ENCODE measurements at regions not wholly inside any gene's neighbourhood (a gene's known extent, or its start where the extent isn't known, plus 50 kb on each side); places are given as distances from the start of the nearest gene placed in this dataset.
"Not testable (repeated sequence)": the region's sequence is repeated elsewhere in the genome, so short reads cannot be mapped to it uniquely, and the experiment has no call there.

DNA sequence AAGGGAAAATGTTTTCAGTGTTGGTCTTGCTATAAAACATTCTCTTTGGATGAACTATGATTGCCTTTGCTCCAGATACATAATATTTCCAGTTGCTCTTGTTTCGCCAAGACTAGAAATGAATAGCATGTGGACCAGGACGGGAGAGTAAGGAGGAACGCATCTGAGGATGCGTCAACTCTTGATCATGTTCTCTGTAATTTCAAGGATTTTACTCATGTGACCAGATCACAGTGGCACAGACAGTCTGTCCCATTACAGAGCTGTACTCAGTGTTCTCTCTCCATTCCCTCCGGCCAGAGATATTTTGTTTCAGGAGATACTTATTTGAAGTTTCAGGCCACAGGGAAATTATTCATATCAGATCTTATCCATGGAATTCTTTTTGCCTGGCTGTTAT lies 266.6 kb downstream of the MID1IP1 start:
- no peak for DNase-seq (ENCODE audit: extremely low read depth in 1 of 11, low read depth in 9 of 11, low spot score in 4 of 11)

DNA sequence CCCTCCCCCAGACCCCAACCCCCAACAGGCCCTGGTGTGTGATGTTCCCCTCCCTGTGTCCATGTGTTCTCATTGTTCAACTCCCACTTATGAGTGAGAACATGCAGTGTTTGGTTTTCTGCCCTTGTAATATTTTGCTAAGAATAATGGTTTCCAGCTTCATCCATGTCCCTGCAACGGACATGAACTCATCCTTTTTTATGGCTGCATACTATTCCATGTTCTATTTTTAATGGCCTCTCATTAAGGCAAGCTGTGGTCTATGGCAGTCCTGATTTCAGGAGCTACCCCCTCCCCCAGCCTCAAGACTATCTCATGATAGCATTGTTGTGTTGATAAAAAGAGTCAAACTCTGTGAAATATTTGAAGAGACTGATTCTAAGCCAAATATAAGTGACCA lies 267.4 kb downstream of the MID1IP1 start:
- DNase-seq (ENCODE audit: extremely low read depth in 1 of 11, low read depth in 9 of 11, low spot score in 4 of 11), result not testable (repeated sequence)

DNA sequence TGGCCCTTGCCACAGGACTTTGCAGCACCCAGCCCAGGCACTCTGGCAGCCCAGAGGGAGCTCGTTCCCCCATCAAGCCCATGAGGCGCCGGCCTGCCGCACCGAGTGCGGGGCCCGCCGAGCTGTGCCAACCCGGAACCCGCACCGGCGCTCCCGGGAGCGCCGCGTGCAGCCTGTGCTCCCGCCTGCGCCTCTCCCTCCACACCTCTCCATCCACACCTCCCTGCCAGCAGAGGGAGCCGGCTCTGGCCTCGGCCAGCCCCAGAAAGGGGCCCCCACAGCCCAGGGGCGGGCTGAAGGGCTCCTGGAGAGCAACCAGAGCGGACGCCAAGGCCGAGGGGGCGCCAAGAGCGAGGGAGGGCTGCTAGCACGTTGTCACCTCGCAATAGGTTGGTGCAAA lies 268.8 kb downstream of the MID1IP1 start:
- no peak for DNase-seq (ENCODE audit: extremely low read depth in 1 of 11, low read depth in 9 of 11, low spot score in 4 of 11)

DNA sequence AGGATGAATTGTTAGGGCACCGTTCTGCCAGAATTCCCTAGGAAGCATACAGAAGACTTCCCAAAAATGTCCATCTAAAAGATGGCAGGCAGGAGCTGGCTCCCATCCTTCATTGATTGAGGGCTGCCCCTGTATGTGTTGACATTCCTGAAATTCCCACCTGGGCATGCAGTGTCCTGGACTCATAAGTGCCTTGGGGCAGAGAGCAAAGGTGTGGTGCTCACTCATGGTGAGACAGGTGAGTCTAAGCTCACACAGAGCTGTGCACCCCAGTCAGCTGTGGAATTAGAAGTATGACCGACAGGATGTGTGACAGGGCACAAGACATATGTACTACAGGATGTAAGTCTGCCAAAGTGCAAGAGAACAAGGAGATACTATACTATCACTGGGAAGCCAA lies 271.9 kb downstream of the MID1IP1 start:
- no peak for DNase-seq (ENCODE audit: extremely low read depth in 1 of 11, low read depth in 9 of 11, low spot score in 4 of 11)

DNA sequence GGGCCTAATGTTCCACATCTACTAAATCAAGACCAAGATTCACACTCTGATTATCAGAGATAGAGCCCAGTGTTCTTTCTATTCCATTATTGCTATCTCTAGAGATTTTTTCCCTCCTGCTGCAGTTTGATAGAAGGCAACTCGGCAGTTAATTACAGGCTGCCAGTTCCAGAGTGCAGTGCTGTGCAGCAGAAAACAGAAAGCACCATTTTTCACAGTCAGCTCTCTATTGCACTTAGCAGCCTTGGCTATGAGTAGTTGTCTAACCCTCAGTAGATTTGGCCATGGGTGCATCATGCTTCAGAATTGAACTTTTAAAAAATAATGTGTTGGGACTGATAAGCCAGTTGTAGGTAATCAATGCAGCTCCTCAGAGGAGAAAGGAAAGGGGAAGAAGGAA lies 295.3 kb downstream of the MID1IP1 start:
- no peak for DNase-seq (ENCODE audit: extremely low read depth in 1 of 11, low read depth in 9 of 11, low spot score in 4 of 11)

DNA sequence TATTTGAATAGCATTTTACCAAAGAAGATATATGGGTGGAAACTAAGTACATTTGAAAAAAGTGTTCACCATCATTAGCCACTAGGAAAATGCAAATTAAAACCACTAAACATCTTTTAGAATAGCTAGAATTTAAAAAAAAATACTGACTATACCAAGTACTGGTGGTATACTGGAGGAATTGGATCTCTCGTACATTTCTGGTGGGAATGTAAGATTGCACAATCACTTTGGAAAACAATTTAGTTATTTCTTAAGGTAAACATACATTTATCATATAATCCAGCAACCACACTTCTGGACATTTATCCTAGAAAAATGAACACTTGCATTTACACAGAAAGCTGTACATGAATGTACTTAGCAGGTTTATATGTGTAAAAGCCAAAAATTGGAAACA lies 303.5 kb downstream of the MID1IP1 start:
- no peak for DNase-seq (ENCODE audit: extremely low read depth in 1 of 11, low read depth in 9 of 11, low spot score in 4 of 11)

DNA sequence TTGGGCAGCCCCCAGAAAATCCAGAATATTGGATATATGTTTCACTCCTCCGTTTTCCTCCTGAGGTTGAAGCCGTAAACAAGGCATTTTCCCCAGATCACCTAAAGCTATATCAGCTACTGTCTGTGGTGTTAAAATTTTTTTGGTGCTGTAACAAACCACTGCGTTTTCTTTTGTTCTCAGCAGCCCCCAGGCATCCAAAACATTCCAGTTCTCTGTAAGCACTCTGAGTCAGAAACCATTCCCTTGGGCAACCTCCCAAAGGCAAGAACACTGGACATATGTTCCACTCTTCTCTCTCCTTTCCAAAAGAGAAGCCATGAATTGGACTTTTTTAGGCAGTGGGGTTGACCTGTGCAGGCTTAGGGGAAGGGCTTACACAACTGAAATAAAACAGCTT lies 310.9 kb downstream of the MID1IP1 start:
- DNase-seq (ENCODE audit: extremely low read depth in 1 of 11, low read depth in 9 of 11, low spot score in 4 of 11), result no peak

DNA sequence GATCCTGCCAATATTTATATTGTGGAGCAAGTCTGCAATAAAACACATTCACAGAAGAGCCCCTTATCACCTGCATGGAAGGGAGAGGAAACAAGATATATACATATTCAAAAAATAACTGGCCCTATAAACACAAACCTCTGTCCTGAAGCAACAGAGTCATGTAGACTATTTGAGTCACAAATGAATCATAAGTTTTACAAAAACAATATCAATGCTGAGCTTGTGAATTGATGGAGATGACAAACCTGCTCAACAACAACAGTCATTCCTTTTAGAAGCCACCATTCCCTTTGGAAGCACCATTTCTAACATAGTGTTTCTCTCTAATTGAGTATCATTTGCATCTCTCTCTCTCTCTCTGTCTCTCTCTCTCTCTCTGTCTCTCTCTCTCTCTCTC lies 313.9 kb downstream of the MID1IP1 start:
- DNase-seq (ENCODE audit: extremely low read depth in 1 of 11, low read depth in 9 of 11, low spot score in 4 of 11), result no peak

DNA sequence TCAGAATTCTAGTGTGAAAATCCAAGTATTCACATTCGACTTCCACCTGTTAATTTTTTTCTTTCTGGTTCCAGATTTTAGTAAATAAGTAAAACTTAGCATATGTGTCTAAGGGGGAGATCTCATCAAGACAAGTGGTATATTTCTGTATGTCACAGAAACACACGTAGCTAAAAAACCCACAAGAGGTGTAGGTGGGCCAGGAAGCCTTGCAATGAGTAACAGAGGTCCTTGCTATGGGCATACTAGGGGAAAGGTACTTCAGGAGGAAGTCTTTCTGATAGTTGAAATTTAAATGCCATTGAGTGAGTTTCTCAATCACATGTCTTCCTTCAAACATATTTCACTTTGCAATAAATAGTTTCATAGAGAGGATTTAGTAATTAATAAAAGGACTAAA lies 315.8 kb downstream of the MID1IP1 start:
- no peak for DNase-seq (ENCODE audit: extremely low read depth in 1 of 11, low read depth in 9 of 11, low spot score in 4 of 11)

DNA sequence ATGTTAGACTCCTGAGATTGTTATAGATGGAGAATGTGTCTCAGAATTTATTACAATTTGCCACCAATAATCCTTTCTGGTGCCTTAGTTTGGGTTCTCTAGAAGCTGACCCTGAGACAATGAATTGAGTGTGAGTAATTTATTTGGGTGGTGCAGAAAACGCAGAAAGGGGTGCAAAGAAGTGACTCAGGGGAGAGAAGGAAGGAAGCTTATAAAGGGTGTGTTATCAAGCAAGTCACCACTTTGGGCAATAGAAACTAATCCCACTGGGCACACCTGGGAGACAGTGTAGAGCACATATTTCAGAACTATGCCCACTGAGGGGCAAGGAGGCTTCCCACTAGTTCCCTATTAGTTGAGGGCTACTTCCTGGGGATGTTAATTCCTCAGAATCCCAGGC lies 320.6 kb downstream of the MID1IP1 start:
- DNase-seq (ENCODE audit: extremely low read depth in 1 of 11, low read depth in 9 of 11, low spot score in 4 of 11), result no peak

DNA sequence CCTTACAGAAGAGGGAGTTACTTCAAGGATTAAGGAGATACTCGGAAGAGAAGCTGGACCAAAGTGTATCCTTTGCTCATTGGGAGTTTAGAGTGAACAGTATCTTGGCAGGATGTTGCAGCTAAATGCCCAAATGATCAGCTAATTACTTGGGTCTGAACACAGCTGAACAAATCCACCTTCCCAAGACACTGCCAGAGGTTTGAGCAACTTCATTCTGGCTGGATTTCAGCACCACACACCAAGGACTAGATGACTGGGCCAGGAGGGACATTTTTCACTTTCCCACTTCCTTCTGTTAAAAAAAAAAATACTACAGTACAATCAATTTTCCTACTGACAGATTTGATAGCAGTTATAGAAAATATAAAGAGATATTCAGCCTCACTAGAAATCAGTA lies 324.6 kb downstream of the MID1IP1 start:
- no peak for DNase-seq (ENCODE audit: extremely low read depth in 1 of 11, low read depth in 9 of 11, low spot score in 4 of 11)

DNA sequence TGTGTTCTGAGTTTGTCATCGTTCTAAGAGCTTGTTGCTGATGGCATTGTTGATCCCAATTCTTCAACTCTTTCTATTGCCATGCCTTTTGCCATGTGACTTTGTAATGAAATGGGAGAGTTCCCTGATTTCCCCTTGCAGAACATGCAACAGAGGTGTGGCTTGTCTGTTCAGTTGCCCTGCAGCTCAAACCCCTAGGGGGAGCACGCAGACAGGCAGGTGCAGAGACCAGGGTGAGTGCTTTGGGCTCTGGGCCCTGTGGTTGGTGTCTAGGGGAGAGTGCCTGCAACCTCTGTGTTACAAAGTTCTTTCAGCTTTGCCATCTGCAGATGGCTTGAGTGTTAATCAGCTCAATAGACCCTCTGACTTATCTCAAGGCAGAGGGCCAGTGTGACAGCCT lies 332.7 kb downstream of the MID1IP1 start:
- no peak for DNase-seq (ENCODE audit: extremely low read depth in 1 of 11, low read depth in 9 of 11, low spot score in 4 of 11)

DNA sequence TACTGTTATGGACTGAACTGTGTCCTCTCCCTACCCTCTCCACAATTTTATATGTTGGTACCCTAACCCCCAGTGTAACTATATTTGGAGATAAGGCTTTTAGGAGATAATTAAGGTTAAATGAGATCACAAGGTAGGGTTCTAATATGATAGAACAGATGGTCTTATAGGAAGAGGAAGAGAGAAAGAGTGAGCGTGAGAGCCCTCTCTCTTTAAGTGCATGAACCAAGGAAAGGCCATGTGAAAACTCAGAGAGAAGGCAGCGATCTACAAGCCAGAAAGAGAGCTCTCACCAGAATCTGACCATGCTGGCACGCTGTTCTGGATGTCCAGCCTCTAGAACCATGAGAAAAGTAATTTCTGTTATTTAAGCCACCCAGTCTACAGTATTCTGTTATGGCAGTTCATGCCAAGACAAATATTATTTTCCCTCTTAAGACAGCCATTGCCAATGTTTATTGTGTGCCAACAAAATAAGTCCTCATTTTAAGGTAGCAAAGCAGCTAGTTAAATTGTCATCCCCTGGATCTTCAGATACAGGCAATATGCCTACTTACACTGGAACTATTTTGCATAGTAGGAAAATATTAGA lies 336.2 kb downstream of the MID1IP1 start:
- DNase-seq (ENCODE audit: extremely low read depth in 1 of 11, low read depth in 9 of 11, low spot score in 4 of 11), result no peak

DNA sequence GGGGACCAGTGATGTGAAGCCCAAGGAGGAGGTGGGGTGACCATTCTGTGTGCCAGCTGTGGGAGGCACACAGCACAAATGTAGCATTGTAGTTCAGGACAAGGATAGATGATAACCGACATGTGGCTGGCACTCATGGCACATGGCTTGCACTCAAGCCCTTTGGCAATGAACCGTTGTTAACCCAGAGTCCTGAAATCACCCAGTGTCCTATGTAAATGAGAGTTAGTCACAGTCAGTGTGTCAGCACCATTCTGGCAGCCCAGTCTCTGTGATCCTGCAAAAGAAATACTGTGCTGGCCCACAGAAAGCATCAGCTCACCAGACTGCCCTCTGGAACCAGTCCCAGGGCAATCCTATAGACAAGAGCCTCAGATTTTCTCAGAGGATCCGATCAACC lies 339.3 kb downstream of the MID1IP1 start:
- no peak for DNase-seq (ENCODE audit: extremely low read depth in 1 of 11, low read depth in 9 of 11, low spot score in 4 of 11)

DNA sequence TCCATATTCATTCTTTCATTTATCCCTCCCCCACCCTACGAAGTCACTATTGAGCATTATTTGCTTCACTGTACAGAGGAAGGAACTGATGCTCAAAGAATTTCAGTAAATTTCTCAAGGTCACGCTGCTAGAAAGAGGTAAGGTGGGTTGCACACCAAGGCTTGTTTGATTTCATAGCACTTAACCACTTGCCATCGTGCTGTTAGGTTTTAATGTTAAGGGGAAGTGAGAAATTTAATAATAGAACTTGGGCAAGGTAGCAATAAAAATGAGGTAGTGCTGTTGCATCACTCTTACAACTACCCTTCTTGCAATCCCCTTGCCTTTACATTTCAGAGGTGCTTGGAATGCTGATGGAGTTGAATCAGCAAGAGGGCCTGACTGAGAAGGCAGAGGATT lies 343.1 kb downstream of the MID1IP1 start:
- DNase-seq (ENCODE audit: extremely low read depth in 1 of 11, low read depth in 9 of 11, low spot score in 4 of 11), result no peak

DNA sequence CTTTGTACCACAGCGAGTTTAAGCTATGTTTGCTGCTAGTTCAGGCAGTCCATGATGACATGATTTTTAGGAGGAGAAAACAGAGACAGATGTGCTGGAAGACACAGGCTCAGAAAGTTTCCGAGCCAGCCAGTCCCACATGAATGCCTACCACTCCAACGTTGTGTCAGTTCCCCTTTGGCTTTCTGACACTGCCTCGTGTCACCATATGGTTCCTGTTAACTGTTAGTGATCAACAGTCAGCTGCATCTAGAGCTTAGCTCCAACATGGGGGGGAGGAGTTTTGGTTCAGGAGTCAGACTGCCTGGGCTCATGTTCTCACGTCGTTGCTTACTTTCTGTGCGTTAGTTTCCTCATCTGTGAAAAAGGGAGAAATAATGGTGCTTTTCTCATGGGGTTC lies 343.7 kb downstream of the MID1IP1 start:
- no peak for DNase-seq (ENCODE audit: extremely low read depth in 1 of 11, low read depth in 9 of 11, low spot score in 4 of 11)

DNA sequence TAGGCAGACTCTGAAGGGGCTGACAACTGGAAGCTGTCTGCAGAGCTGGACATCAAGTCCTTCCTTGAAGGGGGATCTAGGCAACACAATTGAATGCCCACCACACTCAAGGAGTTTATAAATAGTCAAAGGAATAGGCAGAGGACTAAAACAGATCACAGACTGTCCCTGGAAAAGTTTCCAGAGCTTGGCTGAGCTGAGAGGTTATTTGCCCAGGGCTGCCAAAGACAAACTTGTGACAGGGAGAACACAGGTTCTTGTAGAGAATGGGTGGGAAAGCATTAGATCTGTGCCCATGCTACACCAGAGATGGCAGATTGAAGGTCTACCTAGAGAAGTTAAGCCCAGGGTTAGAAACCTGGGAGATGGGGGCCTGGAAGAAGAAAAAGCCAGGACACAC lies 344.6 kb downstream of the MID1IP1 start:
- no peak for DNase-seq (ENCODE audit: extremely low read depth in 1 of 11, low read depth in 9 of 11, low spot score in 4 of 11)

DNA sequence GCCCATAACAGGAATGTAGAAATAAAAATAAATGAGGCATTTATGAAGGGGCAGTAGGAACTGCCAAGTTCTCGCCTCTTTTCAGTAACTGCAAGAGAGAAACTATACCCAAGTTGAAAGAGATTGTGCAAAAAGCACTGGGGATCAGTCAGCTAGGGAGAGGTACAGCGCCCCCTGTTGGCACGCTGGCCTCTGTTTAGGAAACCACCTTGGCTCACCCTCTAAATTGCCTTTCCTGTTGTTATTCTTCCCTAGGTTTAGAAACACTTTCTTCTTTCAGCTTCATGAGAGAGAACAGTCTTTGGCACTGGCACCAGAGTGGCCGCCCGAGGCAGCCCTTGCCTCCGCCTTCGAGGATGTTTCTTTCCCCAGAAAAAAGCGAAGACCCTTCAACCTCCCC lies 348.5 kb downstream of the MID1IP1 start:
- DNase-seq (ENCODE audit: extremely low read depth in 1 of 11, low read depth in 9 of 11, low spot score in 4 of 11), result peak in 8 of 11 donors; percentile 21 to 53 (median 38)

DNA sequence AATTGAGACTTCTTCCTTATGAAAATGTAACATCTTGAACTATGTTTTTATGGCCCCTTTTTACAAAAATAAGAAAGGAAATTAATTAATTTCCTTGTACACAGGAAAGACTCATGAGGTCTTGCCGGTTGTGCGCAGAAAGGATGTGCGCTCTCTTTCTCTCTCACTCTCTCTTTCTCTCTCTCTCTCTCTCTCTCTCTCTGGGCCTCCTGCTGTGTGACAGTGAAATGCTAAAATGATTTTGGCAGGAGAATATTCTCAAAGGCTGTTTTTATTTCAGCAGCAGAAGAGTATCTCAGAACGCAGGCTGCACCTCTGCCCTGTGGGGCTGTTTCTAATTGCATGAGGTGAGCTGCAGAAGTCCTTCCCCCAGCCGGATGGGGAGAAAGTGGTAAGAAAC lies 349.0 kb downstream of the MID1IP1 start:
- DNase-seq (ENCODE audit: extremely low read depth in 1 of 11, low read depth in 9 of 11, low spot score in 4 of 11), result no peak

DNA sequence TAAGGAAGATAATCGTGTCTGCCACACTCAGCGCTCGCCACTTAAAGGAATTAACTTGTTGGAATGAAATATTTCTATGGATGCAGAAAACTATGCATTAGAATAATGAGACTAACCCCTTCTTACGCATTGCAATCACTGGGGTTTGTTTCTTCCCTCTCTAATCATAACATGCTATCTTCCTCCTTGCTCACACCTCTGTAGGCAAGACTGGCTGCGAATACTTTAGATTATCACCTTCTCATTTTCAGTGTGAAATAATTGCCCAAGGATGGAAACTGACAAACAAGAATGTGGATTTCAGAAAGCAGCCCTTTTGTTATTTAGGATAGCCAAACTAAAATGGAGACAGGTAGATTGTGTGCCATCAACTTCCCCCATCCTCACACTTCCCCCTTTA lies 349.4 kb downstream of the MID1IP1 start:
- DNase-seq (ENCODE audit: extremely low read depth in 1 of 11, low read depth in 9 of 11, low spot score in 4 of 11), result no peak

DNA sequence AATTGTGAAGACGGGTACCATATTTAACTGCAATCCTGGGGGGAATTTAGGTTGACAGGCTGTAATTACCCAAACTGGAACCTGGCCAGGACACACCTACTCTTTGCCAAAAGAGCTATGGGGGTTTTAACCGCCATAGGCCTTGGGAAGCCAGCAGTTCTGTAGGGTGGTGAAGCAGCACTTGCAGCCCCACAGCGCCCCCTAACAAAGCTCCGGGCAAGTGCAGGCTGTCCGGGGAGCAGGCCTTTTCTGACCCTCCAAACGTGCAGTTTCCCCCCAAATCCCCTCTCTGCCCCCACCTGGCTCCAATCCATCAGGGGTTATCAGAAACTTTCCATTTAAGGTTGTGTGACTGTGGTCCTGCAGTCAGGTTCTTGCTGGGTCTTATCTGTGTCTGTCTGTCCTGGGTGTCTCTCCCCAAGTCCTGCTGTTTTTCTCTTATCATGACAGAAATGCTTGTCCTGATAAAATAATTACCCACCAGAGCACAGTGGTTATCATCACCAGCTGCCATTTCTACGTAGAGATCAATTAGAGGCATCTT lies 350.9 kb downstream of the MID1IP1 start:
- DNase-seq (ENCODE audit: extremely low read depth in 1 of 11, low read depth in 9 of 11, low spot score in 4 of 11), result no peak

DNA sequence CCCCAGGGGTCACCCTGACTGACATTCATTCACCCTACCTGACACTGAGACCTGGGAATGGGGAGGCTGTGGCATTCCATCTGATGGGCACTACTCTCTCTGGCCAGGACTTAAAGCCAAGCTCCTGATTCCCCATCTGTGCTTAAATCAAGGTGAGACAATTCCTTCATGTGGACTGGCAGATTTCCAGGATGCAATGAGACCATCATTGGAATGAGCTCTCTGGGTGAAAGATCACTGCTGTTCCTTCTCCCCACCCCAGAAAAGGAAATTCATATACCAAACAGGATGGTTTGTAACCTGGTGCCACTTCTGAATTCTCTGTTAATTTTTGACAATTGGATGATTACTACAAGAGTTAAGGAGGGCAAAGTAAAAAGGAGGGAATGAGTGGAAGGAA lies 354.8 kb downstream of the MID1IP1 start:
- no peak for DNase-seq (ENCODE audit: extremely low read depth in 1 of 11, low read depth in 9 of 11, low spot score in 4 of 11)

Measured in renal cortex interstitium (tissue), 11 donors.